ENCODE measurements at regions not wholly inside any gene's neighbourhood (a gene's known extent, or its start where the extent isn't known, plus 50 kb on each side); places are given as distances from the start of the nearest gene placed in this dataset.
A peak's percentile ranks its signal among the peaks of the same experiment; 100 is the strongest.

- no peak for TF ChIP-seq CTCF (conservative IDR thresholded peaks at IDR 0.05; ENCODE audit: low read depth, low read length)
- H3K4me3 ChIP-seq (ENCODE audit: low read depth, low read length), result no peak overlapping the region
Measured at GRCh38 chr18:61609131-61609530, 275.9 kb downstream of the CDH20 start.

GRCh38 chr18:61608316-61608715, 275.1 kb downstream of the CDH20 start:
- TF ChIP-seq CTCF (conservative IDR thresholded peaks at IDR 0.05; ENCODE audit: low read depth, low read length), result no peak
- H3K4me3 ChIP-seq (ENCODE audit: low read depth, low read length), result no peak overlapping the region
- DNase-seq (ENCODE audit: low read depth), result no peak

More at GRCh38 chr18:61609131-61609530, 275.9 kb downstream of the CDH20 start:
- peak; percentile 52 for DNase-seq (ENCODE audit: low read depth)

DNA sequence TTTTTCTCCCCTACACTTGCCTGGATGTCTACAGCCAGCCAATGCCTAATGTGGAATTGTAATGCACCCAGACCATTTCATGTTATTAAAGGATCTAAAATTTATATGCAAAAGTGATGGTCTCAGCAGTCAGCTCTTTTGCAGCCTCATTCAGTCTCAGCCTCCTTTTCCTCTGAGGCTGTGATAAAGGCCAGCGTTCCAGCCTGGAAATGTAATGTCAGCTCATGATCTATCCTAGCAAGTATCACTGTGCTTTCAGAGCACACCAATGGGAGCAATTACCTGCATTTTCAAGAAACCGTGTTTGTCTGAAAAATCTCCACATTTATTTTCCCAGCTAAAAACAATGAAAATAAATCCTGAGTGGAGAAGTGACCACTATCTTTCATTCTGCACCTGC, 274.6 kb downstream of the CDH20 start:
- no peak overlapping the region for H3K4me3 ChIP-seq (ENCODE audit: low read depth, low read length)
- TF ChIP-seq CTCF (conservative IDR thresholded peaks at IDR 0.05; ENCODE audit: low read depth, low read length), result no peak
- DNase-seq (ENCODE audit: low read depth), result no peak

DNA sequence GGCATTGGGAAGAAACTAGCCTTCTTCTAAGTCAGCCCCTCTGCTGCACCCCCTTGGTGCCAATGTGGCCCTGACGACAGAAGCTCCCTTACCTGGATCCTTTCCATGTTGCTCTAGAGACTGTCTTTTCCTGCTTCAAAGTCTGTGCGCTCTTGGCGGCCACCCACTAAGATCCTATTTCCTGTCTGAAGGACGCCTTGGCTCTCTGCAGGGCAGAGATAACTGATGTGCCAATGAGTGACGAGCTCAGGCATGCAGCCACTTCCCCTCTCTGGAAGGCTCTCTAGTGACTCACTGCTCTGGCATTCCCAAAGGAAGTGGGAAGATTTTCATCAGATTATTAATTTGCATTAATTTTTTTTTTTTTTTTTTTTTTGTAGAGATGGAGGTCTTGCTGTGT, 273.5 kb downstream of the CDH20 start:
- no peak for TF ChIP-seq CTCF (conservative IDR thresholded peaks at IDR 0.05; ENCODE audit: low read depth, low read length)
- H3K4me3 ChIP-seq (ENCODE audit: low read depth, low read length), result peak overlapping the region; percentile 55
- peak; percentile 89 for DNase-seq (ENCODE audit: low read depth)

GRCh38 chr18:61606068-61606660, 272.9 kb downstream of the CDH20 start:
- peak; percentile 57 for DNase-seq (ENCODE audit: low read depth)
- peak overlapping the region; percentile 55 for H3K4me3 ChIP-seq (ENCODE audit: low read depth, low read length)
- no peak for TF ChIP-seq CTCF (conservative IDR thresholded peaks at IDR 0.05; ENCODE audit: low read depth, low read length)

GRCh38 chr18:61605376-61606067, 272.3 kb downstream of the CDH20 start:
- TF ChIP-seq CTCF (conservative IDR thresholded peaks at IDR 0.05; ENCODE audit: low read depth, low read length), result no peak
- peak; percentile 51 for DNase-seq (ENCODE audit: low read depth)
- peak overlapping the region; percentile 55 for H3K4me3 ChIP-seq (ENCODE audit: low read depth, low read length)
